Natural killer cell treated with Interleukin-12 subunit alpha and Interleukin-12 subunit beta and Interleukin-15 and Interleukin-18, amount 100 ng/mL, for 72 hours (primary cell): ENCODE measurements at regions not wholly inside any gene's neighbourhood (a gene's known extent, or its start where the extent isn't known, plus 50 kb on each side); places are given as distances from the start of the nearest gene placed in this dataset.
"Not testable (repeated sequence)": the region's sequence is repeated elsewhere in the genome, so short reads cannot be mapped to it uniquely, and the experiment has no call there.

Experiments
- ATAC-seq, 2 donors: fragments of 150-1000 bp; cut with Tn5 transposase in 1 of 2; sonication (Bioruptor Pico), chemical (Tn5 transposase) in 1 of 2; 2 replicates each; pipeline ENCODE4 v1.10.0; 2021
- DNase-seq: peaks from one replicate; pipeline ENCODE4 v3.0.0; 2022; ENCODE audit warnings: low spot score
- H3K27ac Mint-ChIP-seq, 2 donors: 1 replicate in 1 of 2; 2 replicates in 1 of 2; pipeline ENCODE4 v1.8.0; 2022; ENCODE audit warnings: mixed read lengths in 2 of 2, mild to moderate bottlenecking in 1 of 2, moderate library complexity in 1 of 2
- H3K27me3 Mint-ChIP-seq, 2 donors: 1 replicate in 1 of 2; 2 replicates in 1 of 2; pipeline ENCODE4 v1.8.0; 2022; ENCODE audit warnings: mixed read lengths in 2 of 2
- H3K36me3 Mint-ChIP-seq: one replicate; pipeline ENCODE4 v1.8.0; 2022; ENCODE audit warnings: mixed read lengths
- H3K4me1 Mint-ChIP-seq, 2 donors: 1 replicate in 1 of 2; 2 replicates in 1 of 2; pipeline ENCODE4 v1.8.0; 2022; ENCODE audit warnings: low read depth in 2 of 2, mixed read lengths in 2 of 2, mild to moderate bottlenecking in 1 of 2
- H3K4me3 Mint-ChIP-seq: one replicate; pipeline ENCODE4 v1.8.0; 2022; ENCODE audit warnings: mixed read lengths
- H3K9me3 Mint-ChIP-seq: 2 replicates; pipeline ENCODE4 v1.8.0; 2022; ENCODE audit warnings: mixed read lengths

DNA sequence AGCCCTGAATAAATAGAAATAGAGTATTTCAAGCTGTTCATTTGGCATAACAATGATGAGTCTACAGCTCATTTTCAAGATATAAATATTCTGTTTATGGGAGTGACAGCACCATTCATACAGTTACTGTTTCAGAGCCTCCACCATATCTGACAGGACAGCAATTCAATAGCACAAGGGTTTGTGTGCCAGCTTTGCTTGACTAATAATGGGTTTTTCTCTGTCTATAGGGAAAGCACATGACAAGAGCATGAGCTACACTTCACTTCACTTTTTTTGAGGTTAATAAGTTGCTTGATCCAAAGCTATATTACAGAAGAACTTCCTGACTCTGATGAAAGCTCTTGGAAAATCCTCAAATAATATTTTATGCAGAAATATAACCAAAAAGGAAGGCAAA lies 297.1 kb downstream of the RPIA start:
- not testable (repeated sequence) for H3K4me1 Mint-ChIP-seq, H3K27ac Mint-ChIP-seq, H3K36me3 Mint-ChIP-seq, ATAC-seq, H3K4me3 Mint-ChIP-seq, DNase-seq, H3K27me3 Mint-ChIP-seq, H3K9me3 Mint-ChIP-seq

DNA sequence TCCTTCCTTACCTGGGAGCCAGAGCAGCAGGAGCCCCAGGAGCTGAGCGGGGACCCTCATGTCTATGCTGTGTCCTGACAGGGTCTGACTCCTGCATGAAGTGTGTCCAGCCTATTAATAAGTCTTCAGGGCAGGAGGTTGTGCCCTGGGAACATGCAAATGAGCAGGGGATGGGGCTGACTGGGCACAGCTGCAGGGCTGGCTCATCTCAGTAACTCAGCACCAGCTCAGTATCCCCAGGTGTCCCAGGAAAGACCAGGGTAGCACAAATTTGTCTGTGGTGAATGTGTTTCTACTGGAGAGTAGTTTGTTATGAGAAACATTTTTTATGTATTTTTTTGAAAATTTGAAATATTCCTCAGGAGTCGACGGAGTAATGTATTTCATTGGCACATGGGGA lies 301.3 kb downstream of the RPIA start:
- not testable (repeated sequence) for H3K27ac Mint-ChIP-seq, H3K36me3 Mint-ChIP-seq, ATAC-seq, H3K9me3 Mint-ChIP-seq, H3K27me3 Mint-ChIP-seq, H3K4me3 Mint-ChIP-seq, H3K4me1 Mint-ChIP-seq, DNase-seq

DNA sequence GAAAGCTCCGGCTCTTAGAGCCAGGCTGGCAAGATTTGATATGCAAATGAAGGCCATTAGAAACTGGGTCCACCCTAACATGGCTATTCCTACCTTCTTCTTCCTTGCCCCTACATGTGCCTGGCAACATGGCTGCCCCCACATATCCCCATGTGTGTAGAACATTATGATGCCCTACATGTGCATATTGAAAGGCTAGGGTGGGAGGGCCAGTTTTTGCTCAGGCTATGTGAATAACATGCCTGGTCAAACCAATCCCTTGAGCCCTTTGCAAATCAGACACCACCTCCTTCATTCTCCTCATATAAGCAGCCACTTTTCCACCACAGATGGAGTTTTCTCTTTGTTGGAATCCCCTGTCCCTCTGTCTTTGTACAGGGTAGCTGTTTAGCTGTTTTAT lies 303.4 kb downstream of the RPIA start:
- H3K27me3 Mint-ChIP-seq, H3K9me3 Mint-ChIP-seq, ATAC-seq, H3K4me1 Mint-ChIP-seq, H3K27ac Mint-ChIP-seq, H3K36me3 Mint-ChIP-seq, DNase-seq, H3K4me3 Mint-ChIP-seq: not testable (repeated sequence)

DNA sequence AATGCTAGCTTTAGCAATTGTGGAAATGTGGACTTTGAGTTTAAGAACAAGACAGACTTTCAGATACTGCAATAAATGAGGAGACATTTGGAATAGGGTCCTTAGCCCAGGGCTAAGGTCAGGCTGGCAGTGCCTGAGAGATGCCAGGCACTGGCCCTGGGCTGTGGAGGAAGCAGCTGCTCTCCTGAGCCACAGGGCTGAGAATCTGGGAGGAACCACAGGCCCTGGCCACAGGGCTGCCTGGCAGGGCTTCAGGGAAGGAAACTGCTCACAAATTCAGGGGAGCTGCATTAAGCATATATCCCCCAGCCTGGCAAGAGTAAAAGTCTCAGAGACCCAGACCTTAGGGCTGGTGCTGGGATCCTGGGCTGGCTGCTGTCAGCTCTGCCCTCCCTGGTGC lies 305.1 kb downstream of the RPIA start:
- H3K9me3 Mint-ChIP-seq, H3K27me3 Mint-ChIP-seq, DNase-seq, H3K4me3 Mint-ChIP-seq, H3K4me1 Mint-ChIP-seq, ATAC-seq, H3K36me3 Mint-ChIP-seq, H3K27ac Mint-ChIP-seq: not testable (repeated sequence)

DNA sequence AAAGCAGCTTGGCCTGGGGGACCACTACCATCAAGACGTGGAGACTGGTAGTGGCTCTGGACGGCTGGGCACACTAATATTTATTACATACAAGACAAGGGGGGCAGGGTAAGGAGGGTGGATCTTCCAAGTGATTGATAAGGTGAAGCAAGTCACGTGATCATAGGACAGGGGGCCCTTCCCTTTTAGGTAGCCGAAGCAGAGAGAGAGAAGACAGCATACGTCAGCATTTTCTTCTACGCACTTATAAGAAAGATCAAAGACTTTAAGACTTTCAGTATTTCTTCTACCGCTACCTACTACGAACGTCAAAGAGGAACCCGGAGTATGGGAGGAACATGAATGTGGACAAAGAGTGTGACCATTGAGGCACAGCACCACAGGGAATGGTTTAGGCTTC lies 307.9 kb downstream of the RPIA start:
- H3K9me3 Mint-ChIP-seq, result no peaks in the 10 kb centered on the region
- DNase-seq (no peak), ATAC-seq (no peak)
- no peaks in the 10 kb centered on the region for H3K4me1 Mint-ChIP-seq
- H3K27ac Mint-ChIP-seq, result no peak overlapping the region
- H3K36me3 Mint-ChIP-seq, result no peaks in the 10 kb centered on the region
- H3K4me3 Mint-ChIP-seq, result no peak overlapping the region
- peaks cover 0 to 10% of the 10 kb centered on the region in 2 donors for H3K27me3 Mint-ChIP-seq

DNA sequence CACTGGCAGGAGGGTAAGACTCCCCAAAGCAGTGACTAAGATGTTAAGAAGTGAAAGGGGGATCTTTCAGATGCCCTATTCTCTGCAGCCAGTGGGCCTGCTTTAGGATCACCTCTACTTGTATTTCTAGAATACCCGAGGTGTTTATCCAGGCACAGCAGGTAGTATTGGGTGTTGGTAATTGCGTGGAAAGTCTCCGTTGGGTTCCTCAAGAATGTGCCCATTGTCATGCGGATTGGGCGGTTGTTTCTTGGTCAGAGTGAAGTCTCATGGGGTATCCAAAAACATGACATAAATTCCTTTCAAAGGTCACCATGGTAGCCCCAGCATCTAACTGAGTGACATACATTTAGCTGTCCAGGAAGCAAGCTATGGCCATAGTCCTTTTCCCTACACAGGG lies 308.8 kb downstream of the RPIA start:
- Mint-ChIP-seq H3K4me3 (no peak overlapping the region), H3K36me3 (no peaks in the 10 kb centered on the region), H3K9me3 (no peaks in the 10 kb centered on the region), H3K27ac (no peak overlapping the region), H3K27me3 (peaks cover 0 to 13% of the 10 kb centered on the region in 2 donors), H3K4me1 (no peaks in the 10 kb centered on the region)
- ATAC-seq, result no peak
- no peak for DNase-seq

DNA sequence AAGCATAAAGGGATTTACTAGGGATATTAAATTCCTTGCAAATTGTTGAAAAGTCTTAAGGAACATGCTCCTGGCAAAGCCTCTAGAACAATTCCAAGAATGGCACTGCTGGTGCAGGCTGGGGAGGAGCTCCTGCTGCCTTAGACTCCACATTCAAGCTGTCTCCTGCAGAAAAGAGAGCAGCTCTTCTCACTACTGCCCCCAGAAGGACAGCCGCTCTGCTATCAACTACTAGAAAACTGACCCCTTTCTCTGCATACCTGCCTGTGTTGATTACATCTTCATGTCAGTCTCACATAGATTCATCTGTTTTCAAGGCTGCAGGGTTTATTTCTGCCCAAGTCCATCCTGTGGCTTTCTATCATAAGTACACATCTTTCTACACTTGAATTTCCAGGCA lies 312.8 kb downstream of the RPIA start:
- not testable (repeated sequence) for H3K4me3 Mint-ChIP-seq, ATAC-seq, H3K27ac Mint-ChIP-seq

DNA sequence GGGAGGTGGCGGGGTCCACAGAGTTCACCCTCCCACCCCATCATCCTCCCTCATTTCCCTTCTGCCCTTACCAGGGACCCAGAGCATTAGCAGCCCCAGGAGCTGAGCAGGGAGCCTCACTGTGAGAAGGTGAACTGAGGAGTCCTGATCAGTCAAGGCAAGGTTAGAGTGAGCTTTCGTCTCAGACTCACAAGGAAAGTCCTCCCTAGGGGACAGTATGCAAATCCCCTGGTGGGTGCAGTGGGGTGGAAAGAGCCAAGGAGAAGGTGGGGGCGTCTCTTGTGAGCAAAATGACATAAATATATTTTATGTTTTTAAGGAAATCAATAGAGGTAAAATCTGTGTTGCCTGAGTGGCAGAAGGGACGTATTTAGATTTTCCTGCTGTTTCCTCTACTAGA lies 329.1 kb downstream of the RPIA start:
- H3K9me3 Mint-ChIP-seq, H3K36me3 Mint-ChIP-seq, H3K27me3 Mint-ChIP-seq: not testable (repeated sequence)

More for the DNA sequence above, 312.8 kb downstream of the RPIA start:
- H3K4me1 Mint-ChIP-seq, DNase-seq, H3K27me3 Mint-ChIP-seq, H3K36me3 Mint-ChIP-seq, H3K9me3 Mint-ChIP-seq: not testable (repeated sequence)

DNA sequence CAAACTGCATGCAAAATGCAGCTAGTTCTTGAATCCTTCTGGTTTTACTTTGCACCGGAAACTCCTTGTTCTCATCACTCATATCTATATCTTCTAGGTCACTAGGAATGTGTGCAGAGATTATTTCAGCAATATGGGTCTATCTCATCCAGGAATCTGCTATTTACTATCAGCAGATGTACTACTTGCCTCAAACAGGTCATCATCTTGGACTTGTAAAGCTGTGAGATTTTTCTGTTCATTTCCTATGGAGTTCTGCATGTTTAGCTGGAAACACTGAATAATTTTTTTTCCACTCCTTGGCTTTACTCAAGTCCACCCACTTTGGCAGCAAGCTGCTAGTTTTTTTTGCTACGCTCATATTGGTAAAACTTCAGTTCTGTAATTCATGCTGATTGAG lies 334.8 kb downstream of the RPIA start:
- H3K27ac Mint-ChIP-seq, H3K27me3 Mint-ChIP-seq, H3K4me1 Mint-ChIP-seq, ATAC-seq, H3K36me3 Mint-ChIP-seq, H3K4me3 Mint-ChIP-seq, H3K9me3 Mint-ChIP-seq, DNase-seq: not testable (repeated sequence)

More for the DNA sequence above, 329.1 kb downstream of the RPIA start:
- DNase-seq, H3K27ac Mint-ChIP-seq, H3K4me1 Mint-ChIP-seq, ATAC-seq, H3K4me3 Mint-ChIP-seq: not testable (repeated sequence)

DNA sequence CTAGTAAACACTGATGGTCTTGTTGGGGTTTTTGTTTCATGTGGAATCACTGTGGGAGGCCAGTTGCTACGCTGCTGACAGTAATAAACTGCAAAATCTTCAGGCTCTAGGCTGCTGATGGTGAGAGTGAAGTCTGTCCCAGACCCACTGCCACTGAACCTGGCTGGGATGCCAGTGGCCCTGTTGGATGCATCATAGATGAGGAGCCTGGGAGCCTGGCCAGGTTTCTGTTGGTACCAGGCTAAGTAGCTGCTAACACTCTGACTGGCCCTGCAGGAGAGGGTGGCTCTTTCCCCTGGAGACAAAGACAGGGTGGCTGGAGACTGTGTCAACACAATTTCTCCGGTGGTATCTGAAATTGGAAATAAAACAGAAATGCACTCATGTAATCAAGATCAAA lies 335.6 kb downstream of the RPIA start:
- H3K36me3 Mint-ChIP-seq, H3K9me3 Mint-ChIP-seq, H3K27ac Mint-ChIP-seq, ATAC-seq, DNase-seq, H3K4me3 Mint-ChIP-seq, H3K4me1 Mint-ChIP-seq, H3K27me3 Mint-ChIP-seq: not testable (repeated sequence)

DNA sequence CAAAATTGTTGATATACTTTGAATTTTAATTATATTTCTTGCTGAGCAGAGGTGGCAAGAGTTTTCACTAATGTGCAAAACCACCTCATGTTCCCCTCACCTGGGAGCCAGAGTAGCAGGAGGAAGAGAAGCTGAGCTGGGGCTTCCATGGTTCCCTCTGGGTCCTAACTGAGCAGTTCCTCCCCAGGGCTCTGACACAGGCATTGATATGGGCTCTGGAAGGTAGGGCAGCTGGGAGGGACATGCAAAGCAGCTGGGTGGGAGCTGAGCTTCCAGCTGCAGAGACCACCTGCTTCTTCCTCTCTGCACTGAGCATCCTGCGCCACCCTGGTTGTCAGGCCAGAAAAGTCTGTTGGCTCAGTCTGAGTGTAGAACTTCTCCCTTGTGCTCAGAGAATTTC lies 336.1 kb downstream of the RPIA start:
- H3K9me3 Mint-ChIP-seq, result not testable (repeated sequence)

DNA sequence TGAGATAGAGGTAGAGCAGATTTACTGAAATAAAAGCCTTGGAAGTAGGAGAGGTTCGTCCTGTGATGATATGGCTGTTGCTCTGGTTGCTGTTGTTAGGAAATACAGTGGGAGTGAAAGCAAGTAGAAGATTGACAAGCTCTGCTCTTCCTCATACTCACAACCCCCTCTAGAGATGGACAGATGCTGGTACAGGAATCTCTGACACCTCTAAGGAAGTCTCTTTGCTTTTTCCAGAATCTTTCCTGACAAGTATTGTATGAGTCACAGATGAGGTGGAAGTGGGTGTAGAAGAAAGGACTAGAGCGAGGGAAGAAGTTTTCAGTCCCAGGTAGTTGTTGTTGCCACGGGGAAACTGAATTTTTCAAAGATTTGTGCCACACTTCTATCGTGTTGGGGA lies 337.8 kb downstream of the RPIA start:
- not testable (repeated sequence) for H3K27ac Mint-ChIP-seq, H3K4me3 Mint-ChIP-seq, H3K27me3 Mint-ChIP-seq, DNase-seq, H3K4me1 Mint-ChIP-seq, H3K9me3 Mint-ChIP-seq, ATAC-seq, H3K36me3 Mint-ChIP-seq

More for the DNA sequence above, 336.1 kb downstream of the RPIA start:
- not testable (repeated sequence) for H3K36me3 Mint-ChIP-seq, H3K4me3 Mint-ChIP-seq, DNase-seq, H3K27ac Mint-ChIP-seq, ATAC-seq, H3K4me1 Mint-ChIP-seq, H3K27me3 Mint-ChIP-seq

DNA sequence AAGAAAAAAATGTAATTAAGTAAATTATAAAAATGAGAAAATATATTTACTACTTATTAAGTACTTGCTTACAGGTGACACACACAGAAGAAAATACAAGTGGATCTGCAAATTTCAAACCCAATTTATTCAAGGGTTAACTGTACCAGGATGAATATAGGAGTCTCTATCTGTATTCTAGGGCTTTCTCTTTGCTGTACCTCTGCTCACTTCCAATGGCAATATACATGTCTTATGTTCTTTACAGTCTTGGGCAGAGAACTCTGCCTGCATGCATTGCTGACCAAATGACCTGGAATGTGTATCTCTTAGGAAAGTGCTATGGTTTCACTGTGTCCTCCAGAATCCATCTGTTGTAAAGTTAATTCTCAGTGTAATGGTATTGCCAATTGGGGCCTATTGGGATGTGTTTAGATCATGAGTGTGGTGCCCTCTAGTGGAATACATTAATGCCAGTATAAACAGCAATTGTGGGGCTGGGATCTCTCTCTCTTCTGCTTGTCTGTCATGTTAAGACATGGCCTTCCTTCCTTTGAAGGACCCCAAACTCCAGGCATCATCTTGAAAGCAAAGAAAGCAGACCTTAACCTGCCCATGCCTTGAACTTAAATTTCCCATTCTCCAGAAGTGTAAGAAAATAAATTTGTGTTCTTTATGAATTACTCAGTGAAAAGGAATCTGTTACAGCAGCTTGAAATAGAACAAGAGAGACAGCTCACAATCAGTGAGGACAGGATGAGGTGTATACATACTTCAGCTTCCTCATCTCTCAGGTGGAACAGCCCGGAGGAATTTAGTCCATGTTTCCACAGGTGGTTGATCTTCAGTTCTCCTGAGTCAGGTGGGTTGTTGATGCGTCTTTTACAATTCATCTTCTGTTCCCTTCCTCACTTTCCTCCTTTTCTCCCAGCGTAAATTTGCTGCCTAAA lies 356.9 kb downstream of the RPIA start:
- not testable (repeated sequence) for H3K4me3 Mint-ChIP-seq, DNase-seq, H3K4me1 Mint-ChIP-seq, H3K9me3 Mint-ChIP-seq, H3K27ac Mint-ChIP-seq, H3K27me3 Mint-ChIP-seq, H3K36me3 Mint-ChIP-seq, ATAC-seq

DNA sequence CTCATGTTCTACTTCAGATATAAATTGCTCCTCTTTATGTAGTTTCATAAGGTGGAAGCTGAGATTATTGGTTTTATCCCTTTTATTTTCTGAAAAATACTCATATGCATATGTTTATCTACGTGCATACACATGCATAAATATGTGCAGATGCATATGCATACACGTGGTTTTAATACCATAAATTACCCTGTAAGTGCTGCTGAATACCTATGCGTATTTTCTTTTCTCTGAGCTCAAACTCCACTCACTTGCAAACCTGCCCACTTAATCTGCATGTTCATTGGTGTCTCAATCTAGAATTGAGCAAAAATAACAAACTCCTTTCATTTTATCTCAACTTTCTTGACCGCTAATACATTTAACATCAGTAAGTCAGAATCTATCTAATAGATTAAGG lies 367.1 kb downstream of the RPIA start:
- not testable (repeated sequence) for H3K27me3 Mint-ChIP-seq, H3K36me3 Mint-ChIP-seq, DNase-seq, H3K27ac Mint-ChIP-seq, ATAC-seq, H3K4me3 Mint-ChIP-seq, H3K4me1 Mint-ChIP-seq, H3K9me3 Mint-ChIP-seq

DNA sequence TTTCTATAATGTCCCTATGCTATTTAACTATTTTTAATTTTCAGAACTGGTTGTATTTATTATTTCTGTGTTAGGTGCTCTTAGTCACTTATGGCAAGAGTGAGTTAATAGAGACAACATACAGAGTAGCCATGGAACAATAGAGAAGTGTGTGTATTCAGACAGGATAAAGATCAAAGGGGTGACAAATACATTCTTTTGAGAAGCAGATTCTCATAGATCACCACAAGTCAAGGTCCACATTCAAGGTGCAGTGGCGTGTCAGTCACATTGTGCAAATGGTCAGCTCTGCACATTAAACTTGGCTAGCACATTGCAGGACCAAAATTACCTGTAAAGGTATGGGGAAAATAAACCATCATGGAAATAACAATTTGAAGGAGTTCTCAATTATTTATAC lies 369.7 kb downstream of the RPIA start:
- not testable (repeated sequence) for H3K27me3 Mint-ChIP-seq, H3K9me3 Mint-ChIP-seq, DNase-seq, H3K4me1 Mint-ChIP-seq, ATAC-seq, H3K36me3 Mint-ChIP-seq, H3K4me3 Mint-ChIP-seq, H3K27ac Mint-ChIP-seq
